Erythroblast (primary cell): ENCODE measurements at regions not wholly inside any gene's neighbourhood (a gene's known extent, or its start where the extent isn't known, plus 50 kb on each side); places are given as distances from the start of the nearest gene placed in this dataset.
A peak's percentile ranks its signal among the peaks of the same experiment; 100 is the strongest.

Source experiments
- DNase-seq, 2 experiments: peaks; one replicate each; lab custom pipeline; 2025; lab: John Stamatoyannopoulos, UW
- GATA1 ChIP-seq: IDR thresholded peaks from 2 replicates; pipeline ENCODE4 v1.6.1; 2011; ENCODE audit warnings: low read depth, mild to moderate bottlenecking, control low read depth, low read length, moderate library complexity
- POLR2A ChIP-seq: IDR thresholded peaks from 2 replicates; pipeline ENCODE4 v1.6.1; 2011; ENCODE audit warnings: mild to moderate bottlenecking, low read length

DNA sequence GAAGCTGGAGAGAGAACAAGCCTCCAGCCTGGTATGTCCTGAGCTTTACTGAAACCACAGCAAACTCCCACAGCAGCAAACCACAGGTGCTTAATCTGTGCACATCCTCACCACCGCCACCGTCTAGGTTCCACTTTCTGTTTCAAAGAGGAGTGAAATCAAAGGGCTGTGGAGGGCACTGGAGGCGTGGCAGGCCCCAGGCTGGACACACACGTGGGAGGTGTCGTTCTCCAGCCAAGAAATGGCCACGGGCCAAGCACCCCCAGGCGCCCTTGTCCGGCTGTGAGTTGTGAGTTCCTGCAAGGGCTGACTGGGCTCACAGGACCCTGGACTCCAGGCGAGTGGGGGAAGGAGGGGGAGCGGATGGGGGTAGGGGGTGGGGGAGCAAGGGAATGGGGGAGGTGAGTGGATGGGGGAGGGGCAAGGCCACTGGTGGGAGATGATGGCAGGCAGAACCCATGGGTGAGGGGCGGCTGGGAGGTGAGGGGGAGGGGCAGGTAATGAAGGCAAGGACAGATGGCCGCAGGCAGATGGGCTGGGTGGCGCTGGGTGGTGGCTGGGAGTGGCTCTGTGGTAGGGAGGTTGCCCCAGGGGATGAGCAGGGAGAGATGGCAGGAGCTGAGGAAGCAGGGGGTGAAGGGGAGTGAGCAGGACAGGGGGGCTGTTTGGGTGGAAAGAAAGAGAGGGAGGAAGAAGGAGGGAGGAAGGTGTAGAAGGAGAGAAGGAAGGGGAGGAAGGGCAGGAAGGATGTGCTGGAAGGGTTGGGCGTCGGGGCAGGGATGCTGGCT is 86.7 kb downstream of the NCOR2 start:
- TF ChIP-seq POLR2A (no peak), GATA1 (no peak)

DNA sequence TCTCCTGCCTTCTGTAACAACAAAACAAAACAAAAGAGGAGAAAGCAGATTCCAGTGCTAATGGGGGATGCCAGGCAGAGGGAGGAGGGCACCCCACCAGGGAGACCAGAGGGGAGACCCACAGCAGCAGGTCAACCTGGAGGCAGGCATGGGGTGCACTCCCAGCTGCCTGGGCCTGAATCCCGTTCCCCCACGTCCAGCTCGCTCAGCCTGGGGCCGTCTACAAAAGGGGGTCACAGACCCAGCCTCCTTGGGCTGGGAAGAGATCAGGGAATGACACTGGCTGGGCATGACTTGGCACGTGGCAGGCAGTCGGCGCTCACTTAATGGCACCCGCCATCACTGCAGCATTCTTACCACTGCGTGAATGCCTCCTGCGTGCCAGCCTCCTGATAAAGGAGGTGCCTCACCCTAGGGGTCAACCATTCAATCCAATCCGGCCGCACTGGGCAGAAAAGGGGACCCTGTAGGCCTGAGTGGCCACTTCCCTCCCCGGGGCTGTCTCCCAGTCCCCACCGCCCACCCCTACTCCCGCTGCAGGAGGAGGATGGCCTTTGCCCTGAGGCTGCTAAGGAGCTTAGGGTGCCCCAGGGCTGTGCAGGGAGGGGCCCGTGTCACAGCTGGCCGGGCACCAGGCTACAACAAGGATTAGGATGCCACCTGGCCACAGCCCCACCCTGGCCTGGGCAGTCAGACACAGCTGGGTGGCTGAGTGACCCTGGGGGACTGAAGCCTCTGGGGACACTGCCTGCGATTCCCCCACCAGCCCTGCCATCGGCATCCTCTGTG is 87.5 kb downstream of the NCOR2 start:
- TF ChIP-seq POLR2A: no peak
- no peak for TF ChIP-seq GATA1
- no peak for DNase-seq

More for the DNA sequence above, 86.7 kb downstream of the NCOR2 start:
- peak in 1 of 2 experiments; percentile 10 for DNase-seq

DNA sequence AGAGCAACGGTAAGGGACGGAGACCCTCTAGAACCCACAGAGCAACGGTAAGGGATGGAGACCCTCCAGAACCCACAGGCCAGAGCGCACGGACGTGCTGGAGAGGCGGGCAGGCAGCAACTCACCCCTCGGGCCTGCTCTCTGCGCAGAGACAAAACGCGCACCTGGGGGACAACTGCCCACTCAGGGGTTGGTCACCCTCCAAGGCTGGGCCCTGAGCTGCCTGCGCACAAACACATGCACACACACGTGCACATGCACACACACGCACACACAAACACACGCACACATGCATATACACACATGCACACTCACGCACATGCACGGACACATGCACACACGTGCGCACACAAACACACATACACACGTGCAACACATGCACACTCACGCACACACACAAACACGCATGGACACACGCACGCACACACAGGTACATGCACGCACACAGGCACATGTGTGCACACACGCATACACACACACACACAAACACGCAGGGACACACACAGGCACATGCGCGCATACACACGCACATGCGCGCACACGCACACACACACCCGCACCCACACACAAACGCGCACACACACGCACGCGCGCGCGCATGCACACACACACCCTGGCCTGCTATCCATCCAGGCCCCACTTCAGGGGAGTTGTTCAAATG is 88.3 kb downstream of the NCOR2 start:
- TF ChIP-seq GATA1 (no peak), POLR2A (no peak)
- DNase-seq: peak in 1 of 2 experiments; percentile 14

DNA sequence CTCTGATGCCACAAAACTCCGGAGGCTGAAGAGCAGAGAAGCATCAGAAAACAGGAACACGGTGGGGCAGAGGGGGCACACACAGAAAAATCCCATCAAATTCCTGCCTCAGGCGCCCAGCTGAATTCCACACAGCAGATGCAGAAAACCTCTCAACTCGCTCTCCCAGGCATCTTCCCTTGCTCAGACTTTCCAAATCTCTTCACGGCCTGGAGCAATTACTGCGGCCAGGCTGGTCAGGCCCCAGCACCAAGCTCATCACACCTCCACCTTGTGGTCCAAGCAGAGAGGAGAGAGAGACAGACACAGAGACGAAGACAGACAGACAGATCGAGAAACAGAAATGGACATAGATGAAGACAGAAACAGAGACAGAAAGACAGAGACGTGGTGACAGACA is 89.0 kb downstream of the NCOR2 start:
- DNase-seq: no peak
- TF ChIP-seq POLR2A (no peak), GATA1 (no peak)

DNA sequence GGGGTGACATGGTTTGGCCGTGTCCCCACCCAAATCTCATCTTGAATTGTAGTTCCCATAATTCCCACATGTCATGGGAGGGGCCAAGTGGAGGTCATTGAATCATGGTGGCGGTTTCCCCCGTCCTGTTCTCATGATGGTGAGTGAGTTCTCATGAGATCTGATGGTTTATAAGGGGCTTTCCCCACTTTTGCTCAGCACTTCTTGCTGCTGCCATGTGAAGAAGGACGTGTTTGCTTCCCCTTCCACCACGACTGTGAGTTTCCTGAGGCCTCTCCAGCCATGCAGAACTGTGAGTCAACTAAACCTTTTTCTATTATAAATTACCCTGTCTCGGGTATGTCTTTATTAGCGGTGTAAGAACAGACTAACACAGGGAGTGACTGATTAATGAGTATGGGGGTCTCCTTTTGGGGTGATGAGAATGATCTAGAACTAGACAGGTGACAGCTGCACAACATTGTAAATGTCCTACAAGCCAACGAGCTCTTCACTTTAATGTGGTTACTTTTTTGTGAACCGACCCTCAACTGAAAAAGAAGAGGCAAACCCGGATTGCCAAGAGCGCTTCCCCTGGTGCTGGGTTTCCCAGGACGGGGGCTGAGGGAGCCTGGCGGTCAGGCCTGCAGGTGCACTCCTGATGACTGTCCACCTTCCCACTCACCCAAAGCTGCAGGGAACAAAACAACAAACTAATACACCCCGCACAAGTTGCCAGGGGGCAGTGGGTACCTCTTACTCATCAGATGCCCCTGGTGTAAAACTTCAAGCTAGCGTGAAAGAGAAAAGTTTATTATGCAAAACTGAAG is 90.1 kb downstream of the NCOR2 start:
- TF ChIP-seq POLR2A (no peak), GATA1 (no peak)
- DNase-seq: no peak

DNA sequence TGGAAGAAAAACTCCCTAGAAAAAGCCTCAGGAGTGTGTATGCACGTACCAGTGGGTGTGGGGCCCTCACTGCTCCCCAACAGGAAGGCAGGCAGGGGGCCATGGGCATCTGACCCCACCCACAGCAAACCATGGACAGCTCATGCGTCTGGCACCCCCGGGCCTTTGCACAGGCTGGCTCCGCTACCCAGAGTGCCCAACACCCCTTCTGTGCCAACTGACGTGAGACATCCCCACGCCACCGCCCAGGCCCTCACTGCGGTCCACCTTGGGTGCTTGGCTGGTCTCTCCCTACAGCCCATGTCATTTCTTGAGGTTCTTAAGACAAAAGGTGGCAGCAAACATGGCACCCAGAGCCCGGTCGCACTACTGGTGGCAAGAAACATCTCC is 91.4 kb downstream of the NCOR2 start:
- DNase-seq: no peak
- TF ChIP-seq POLR2A: no peak
- TF ChIP-seq GATA1: no peak

DNA sequence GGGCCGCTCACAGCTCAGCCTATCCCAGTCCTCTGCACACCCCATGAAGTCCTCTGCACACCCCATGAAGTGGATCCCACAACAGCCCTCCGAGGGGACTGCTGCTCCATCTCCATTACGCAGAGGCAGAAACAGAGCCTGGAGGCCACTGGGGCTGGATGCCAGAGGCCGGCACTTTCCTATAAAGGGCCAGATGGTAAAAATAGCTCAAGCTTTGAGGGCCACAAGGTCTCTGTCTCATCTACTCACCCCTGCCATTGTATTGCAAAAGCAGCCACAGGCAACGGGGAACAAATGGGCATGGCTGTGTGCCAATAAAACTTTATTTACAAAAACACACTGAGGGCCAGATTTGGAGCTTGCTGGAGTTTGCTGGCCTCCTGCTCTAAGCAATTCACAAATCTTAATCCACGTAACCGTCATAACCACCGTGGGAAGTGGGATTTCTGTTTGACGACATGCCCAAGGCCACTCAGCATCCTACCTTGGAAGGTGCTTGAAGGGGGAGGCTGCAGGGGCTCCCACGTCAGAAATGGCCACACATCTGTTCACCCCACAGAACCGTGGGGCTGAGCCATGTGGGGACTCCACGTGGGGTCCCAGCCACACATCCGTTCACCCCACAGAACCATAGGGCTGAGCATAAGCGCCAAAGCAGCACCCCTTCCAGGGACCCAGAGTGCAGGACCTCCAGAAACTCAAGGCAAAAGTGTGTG is 92.0 kb downstream of the NCOR2 start:
- DNase-seq: no peak
- TF ChIP-seq POLR2A: no peak
- TF ChIP-seq GATA1: no peak

DNA sequence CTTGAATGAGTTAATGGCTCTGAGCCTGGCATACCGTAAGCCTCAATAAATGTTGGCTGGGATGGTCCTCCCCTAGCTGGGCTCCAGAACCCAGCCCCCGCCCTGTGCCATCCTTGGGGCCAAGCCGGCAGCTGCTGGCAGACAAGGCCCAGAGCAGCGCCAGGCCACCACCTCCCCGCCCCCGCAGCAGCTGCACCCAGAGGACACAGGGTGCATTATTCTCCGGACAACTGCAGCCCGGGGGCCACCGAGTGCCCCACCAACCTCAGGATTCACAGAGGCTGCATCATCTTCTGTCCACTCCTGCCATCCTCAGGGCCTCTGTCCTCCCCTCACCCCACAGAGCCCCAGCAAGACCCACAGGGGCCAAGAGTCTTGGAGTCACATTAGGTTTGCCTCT is 92.7 kb downstream of the NCOR2 start:
- no peak for TF ChIP-seq GATA1
- no peak for TF ChIP-seq POLR2A
- DNase-seq: no peak

DNA sequence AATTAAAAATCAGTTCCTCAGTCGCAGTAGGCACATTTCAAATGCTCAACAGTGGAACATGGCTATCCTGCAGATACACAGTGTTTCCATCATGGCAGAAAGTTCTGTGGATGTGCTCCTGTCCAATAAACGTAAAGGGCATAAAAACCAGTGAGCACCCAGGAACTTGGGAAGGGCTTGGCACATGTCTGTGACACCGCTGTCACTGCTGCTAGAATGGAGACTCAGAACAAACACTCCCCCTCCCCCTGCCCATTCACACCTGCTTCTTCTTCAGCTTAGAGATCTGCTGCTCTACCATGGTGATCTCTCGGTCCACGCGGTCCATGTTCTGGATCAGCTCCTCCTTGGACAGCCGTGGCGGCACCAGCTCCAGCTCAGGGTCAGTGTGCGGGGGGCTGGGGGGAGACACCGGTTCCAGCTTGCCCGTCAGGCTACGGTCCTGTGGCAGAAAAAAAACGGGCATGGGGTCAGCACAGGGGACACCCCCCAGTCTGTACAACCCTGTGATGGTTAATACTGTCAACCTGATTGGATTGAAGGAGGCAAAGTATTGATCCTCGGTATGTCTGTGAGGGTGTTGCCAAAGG is 94.6 kb downstream of the NCOR2 start:
- DNase-seq: no peak
- TF ChIP-seq POLR2A (no peak), GATA1 (no peak)

DNA sequence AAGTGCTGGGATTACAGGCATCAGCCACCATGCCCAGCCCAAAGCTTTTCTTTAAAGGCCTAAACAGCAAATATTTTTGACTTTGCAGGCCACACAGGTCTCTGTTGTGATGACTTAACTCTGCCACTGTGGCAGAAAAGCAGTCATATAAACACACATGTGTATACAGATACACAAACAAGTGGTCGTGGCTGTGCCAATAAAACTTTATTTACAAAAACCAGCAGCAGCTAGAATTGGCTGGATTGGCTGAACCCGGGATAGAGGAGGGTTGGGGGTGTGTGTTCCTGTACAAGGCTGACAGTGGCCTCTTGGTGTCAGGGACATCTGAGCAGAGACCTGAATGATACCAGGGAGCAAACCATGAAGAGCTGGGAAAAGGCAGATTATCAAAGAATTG is 95.6 kb downstream of the NCOR2 start:
- DNase-seq: no peak
- no peak for TF ChIP-seq POLR2A
- no peak for TF ChIP-seq GATA1

DNA sequence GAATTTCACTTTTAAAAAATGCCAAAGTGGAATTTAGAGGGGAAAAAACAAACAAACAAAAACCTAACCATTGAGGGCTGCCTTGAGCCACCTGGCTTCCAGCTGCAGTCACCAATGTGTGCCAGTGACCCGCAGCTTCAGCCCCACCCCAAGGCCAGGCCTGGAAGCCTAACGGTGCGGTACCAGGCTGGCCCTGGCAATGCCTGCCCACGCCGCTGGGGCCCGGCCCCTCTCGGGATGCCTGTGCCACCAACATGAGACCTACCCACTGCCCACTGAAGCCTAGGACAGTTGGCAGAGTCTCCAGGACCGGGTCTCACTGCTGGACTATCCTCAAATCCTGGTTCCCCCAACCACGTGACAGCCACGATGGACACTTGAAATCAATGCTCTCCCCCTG is 96.6 kb downstream of the NCOR2 start:
- TF ChIP-seq GATA1 (no peak), POLR2A (no peak)

DNA sequence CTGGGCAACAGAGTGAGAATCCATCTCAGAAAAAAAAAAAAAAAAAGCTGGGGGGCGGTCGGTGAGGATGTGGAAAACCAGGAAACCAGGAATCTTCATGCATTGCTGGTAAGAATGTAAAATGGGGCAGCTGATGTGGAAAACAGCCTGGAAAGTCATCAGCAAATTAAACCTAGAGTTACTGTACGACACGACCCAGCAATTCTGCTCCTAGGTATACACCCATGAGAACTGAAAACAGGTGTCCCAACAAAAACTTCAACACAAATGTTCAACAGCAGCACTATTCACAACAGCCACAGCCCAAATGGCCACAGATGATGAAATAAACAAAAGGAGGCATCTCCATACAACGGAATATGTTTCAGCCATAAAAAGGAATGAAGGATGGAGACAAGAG is 97.3 kb downstream of the NCOR2 start:
- TF ChIP-seq POLR2A: no peak
- DNase-seq: no peak

More for the DNA sequence above, 96.6 kb downstream of the NCOR2 start:
- no peak for DNase-seq
